BLaER1 treated with 17β-estradiol and CSF1 and Interleukin-3, amounts not matched to agents 10 nM and 100 nM (cell line): ENCODE measurements at regions not wholly inside any gene's neighbourhood (a gene's known extent, or its start where the extent isn't known, plus 50 kb on each side); places are given as distances from the start of the nearest gene placed in this dataset.

Source experiments
- H3K27ac ChIP-seq, 11 experiments: shearing (Covaris generic); formaldehyde crosslinking; 2 replicates each; pipeline ENCODE4 v1.8.1; 2022
- H3K27me3 ChIP-seq, 11 experiments: shearing (Covaris generic); formaldehyde crosslinking; 2 replicates each; pipeline ENCODE4 v1.8.1; 2022
- H3K36me3 ChIP-seq, 11 experiments: shearing (Covaris generic); formaldehyde crosslinking; 2 replicates each; pipeline ENCODE4 v1.8.1; 2022
- H3K4me1 ChIP-seq, 10 experiments: shearing (Covaris generic); formaldehyde crosslinking; 2 replicates each; pipeline ENCODE4 v1.8.1; 2022
- H3K4me2 ChIP-seq, 11 experiments: shearing (Covaris generic); formaldehyde crosslinking; 2 replicates each; pipeline ENCODE4 v1.8.1; 2022
- H3K4me3 ChIP-seq, 10 experiments: shearing (Covaris generic); formaldehyde crosslinking; 2 replicates each; pipeline ENCODE4 v1.8.1; 2022
- H3K9ac ChIP-seq, 11 experiments: shearing (Covaris generic); formaldehyde crosslinking; 2 replicates each; pipeline ENCODE4 v1.8.1; 2022
- H3K9me3 ChIP-seq, 11 experiments: shearing (Covaris generic); formaldehyde crosslinking; replicated peaks in 1 of 11; 2 replicates each; pipeline ENCODE4 v1.8.1; 2022
- H4K20me1 ChIP-seq, 11 experiments: shearing (Covaris generic); formaldehyde crosslinking; 2 replicates each; pipeline ENCODE4 v1.8.1; 2022
- Cebpa-rat ChIP-seq, 11 experiments: shearing (Covaris generic); IDR thresholded peaks; 2 replicates each; pipeline ENCODE4 v1.8.1; 2022

DNA sequence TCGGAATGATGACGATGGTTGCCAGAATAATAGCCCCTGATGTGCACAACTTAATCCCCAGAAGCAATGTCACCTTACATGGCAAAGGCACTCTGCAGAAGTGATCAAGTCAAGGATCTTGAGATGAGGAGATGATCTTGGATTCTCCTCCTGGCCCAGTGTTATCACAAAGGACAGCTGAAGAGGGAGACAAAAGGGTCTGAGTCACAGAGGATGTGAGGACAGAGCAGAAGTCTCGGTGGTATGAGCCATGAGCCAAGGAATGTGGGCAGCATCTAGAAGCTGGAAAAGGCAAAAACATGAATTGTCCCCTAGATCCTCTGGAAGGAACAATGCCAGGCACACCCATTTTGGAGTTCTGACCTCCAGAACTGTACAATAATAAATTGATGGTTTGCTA, 358.5 kb downstream of the MYCN start:
- Histone ChIP-seq H3K4me3 (no peak overlapping the region), H3K36me3 (0 out of 22 replicates have a peak, but pooled peaks cover 0 to 4% (median 0%) of the 10 kb centered on the region in 11 experiments), H3K4me2 (no peak overlapping the region), H3K9me3 (peaks cover 5 to 12% (median 8%) of the 10 kb centered on the region in 11 experiments; a peak in 16 of 22 replicates), H3K27ac (no peak overlapping the region), H4K20me1 (no peaks in the 10 kb centered on the region), H3K27me3 (no peaks in the 10 kb centered on the region), H3K9ac (no peak overlapping the region), H3K4me1 (peaks cover 0 to 9% (median 2%) of the 10 kb centered on the region in 10 experiments; a peak in 5 of 20 replicates)
- no peak for TF ChIP-seq Cebpa-rat (IDR thresholded peaks at IDR 0.05)

DNA sequence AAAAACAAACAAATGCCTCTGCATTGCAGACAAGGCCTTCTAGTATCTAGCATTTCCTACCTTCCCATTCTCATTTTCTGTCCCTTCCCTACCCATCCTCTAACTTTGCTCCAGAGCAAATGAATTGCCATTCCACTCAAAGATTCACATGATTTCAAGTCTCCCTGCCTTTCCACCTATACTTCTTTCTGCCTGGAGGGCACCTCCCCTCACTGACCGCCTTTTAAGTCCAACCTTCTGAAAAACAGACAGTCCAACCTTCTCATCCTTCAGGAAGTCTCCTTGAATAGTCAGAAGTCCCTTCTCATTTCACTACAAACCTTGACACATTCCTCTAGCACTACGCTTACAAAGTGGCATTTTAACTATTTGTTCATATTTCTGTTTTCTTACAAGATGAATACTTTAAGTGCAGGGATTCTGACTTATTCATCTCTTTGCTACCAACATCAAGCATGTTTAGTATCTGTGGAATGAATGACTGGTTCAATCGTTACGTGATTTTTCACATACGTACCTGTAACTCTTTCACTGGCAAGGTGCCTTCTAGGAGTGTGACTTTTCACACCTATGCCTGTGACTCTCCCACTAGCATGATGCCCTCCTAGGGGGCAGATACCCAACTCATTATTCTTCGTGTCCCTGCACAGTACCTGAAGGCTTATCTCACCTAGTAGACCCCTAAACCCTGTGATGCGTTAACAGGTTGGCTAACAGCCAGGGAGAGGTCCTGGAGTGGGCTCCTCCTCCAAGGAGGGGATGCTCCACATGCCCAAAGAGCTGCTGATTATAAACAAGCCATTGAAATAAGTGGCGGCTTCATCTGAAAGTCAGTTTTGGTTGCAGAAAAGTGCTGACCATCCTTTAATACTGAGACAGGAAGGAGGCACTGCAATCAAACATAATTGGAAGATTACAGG, 356.2 kb downstream of the MYCN start:
- Histone ChIP-seq H3K4me2 (no peak overlapping the region), H3K4me1 (no peaks in the 10 kb centered on the region), H3K9ac (no peak overlapping the region), H3K4me3 (no peak overlapping the region), H3K36me3 (0 out of 22 replicates have a peak, but pooled peaks cover 0 to 4% (median 0%) of the 10 kb centered on the region in 11 experiments), H3K9me3 (peaks cover 5 to 12% (median 8%) of the 10 kb centered on the region in 11 experiments; a peak in 16 of 22 replicates), H4K20me1 (no peaks in the 10 kb centered on the region), H3K27ac (no peak overlapping the region), H3K27me3 (no peaks in the 10 kb centered on the region)
- no peak for TF ChIP-seq Cebpa-rat (IDR thresholded peaks at IDR 0.05)

DNA sequence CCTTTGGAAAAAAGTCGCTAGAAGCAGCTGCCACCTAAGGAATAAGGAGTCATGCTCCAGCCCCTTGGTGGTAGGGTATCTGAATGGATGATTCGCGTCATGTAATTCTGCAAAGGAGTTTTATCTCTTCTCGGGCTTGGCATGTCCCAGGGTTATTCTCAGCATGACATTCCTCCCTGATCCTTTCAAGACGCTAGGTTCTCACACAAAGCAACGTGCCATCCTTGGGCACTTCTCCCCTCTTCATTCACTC, 355.6 kb downstream of the MYCN start:
- no peaks in the 10 kb centered on the region for H3K27me3 ChIP-seq
- 0 out of 22 replicates have a peak, but pooled peaks cover 0 to 4% (median 0%) of the 10 kb centered on the region in 11 experiments for H3K36me3 ChIP-seq
- no peak for TF ChIP-seq Cebpa-rat (IDR thresholded peaks at IDR 0.05)
- no peak overlapping the region for H3K9ac ChIP-seq
- no peaks in the 10 kb centered on the region for H4K20me1 ChIP-seq
- H3K27ac ChIP-seq: no peak overlapping the region
- H3K4me1 ChIP-seq: no peaks in the 10 kb centered on the region
- H3K9me3 ChIP-seq: peaks cover 5 to 11% (median 8%) of the 10 kb centered on the region in 11 experiments; a peak in 16 of 22 replicates
- no peak overlapping the region for H3K4me2 ChIP-seq
- no peak overlapping the region for H3K4me3 ChIP-seq

DNA sequence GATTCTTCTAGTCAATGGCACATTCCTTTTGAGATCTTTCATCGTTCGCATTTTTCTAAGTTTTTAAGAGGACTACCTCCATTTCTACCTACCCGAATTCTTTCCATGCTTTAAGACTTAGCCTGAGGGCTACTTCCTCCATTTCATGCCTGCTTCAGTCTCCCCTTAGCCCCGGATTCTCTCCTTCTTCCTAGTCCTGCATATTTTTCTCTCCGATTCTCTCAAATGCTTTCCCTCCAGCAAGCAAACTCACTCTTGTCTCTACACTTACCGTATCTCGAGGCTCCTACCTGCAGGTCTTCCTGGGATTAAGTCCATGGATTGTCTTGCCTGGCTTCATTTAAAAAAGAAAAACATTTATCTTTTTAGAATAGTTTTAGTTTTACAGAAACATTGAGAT, 354.4 kb downstream of the MYCN start:
- H3K9me3 ChIP-seq: peaks cover 0 to 4% (median 0%) of the 10 kb centered on the region in 11 experiments; a peak in 1 of 22 replicates
- TF ChIP-seq Cebpa-rat (IDR thresholded peaks at IDR 0.05): no peak
- H3K4me1 ChIP-seq: no peaks in the 10 kb centered on the region
- H4K20me1 ChIP-seq: no peaks in the 10 kb centered on the region
- H3K9ac ChIP-seq: no peak overlapping the region
- no peaks in the 10 kb centered on the region for H3K27me3 ChIP-seq
- H3K36me3 ChIP-seq: no peaks in the 10 kb centered on the region
- H3K27ac ChIP-seq: no peak overlapping the region
- no peak overlapping the region for H3K4me2 ChIP-seq
- no peak overlapping the region for H3K4me3 ChIP-seq

DNA sequence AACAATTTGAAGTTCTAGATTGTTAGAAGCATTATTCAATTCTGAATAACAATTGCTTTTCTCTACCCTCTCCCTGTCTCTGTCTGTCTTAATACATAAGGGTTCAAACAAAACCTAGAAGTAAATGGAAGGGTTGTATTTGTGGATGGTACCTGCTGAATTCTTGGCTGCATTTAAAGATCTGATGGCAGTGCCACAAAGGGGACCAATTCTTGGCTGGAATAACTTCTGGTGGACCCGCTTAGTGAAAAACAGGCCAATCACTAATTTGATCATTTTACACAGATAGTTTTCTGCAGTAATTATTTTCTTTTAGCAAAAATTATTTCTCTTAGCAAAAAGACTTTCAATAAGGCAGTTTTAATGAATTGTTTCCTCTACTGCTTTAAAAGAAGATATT, 353.5 kb downstream of the MYCN start:
- Histone ChIP-seq H3K9me3 (0 out of 22 replicates have a peak, but pooled peaks cover 0 to 1% (median 0%) of the 10 kb centered on the region in 11 experiments), H3K27ac (no peak overlapping the region), H3K4me2 (no peak overlapping the region), H3K4me1 (no peaks in the 10 kb centered on the region), H3K9ac (no peak overlapping the region), H3K27me3 (no peaks in the 10 kb centered on the region), H4K20me1 (no peaks in the 10 kb centered on the region), H3K4me3 (no peak overlapping the region), H3K36me3 (no peaks in the 10 kb centered on the region)
- TF ChIP-seq Cebpa-rat (IDR thresholded peaks at IDR 0.05): no peak

DNA sequence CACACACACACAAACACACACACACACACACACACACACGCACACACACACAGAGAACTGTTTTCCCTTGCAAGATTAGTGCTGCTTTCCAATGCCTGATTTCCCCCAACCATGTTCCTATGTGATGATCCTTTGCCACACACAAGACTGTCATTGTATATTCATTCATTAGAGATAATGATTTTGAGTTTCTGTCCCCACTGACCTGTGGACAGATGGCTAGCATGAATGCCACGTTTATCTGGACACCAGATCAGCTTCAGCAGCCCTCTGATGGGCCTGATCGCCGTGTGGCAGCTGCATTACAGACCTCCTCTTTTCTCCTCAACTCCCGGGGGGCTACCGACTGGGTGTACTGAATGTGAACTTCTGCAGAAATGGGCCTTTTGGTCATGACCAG, 353.0 kb downstream of the MYCN start:
- no peak overlapping the region for H3K4me2 ChIP-seq
- H3K9me3 ChIP-seq: no peaks in the 10 kb centered on the region
- no peaks in the 10 kb centered on the region for H3K4me1 ChIP-seq
- no peaks in the 10 kb centered on the region for H4K20me1 ChIP-seq
- H3K27me3 ChIP-seq: no peaks in the 10 kb centered on the region
- no peak overlapping the region for H3K4me3 ChIP-seq
- TF ChIP-seq Cebpa-rat (IDR thresholded peaks at IDR 0.05): no peak
- H3K9ac ChIP-seq: no peak overlapping the region
- no peaks in the 10 kb centered on the region for H3K36me3 ChIP-seq
- H3K27ac ChIP-seq: no peak overlapping the region

DNA sequence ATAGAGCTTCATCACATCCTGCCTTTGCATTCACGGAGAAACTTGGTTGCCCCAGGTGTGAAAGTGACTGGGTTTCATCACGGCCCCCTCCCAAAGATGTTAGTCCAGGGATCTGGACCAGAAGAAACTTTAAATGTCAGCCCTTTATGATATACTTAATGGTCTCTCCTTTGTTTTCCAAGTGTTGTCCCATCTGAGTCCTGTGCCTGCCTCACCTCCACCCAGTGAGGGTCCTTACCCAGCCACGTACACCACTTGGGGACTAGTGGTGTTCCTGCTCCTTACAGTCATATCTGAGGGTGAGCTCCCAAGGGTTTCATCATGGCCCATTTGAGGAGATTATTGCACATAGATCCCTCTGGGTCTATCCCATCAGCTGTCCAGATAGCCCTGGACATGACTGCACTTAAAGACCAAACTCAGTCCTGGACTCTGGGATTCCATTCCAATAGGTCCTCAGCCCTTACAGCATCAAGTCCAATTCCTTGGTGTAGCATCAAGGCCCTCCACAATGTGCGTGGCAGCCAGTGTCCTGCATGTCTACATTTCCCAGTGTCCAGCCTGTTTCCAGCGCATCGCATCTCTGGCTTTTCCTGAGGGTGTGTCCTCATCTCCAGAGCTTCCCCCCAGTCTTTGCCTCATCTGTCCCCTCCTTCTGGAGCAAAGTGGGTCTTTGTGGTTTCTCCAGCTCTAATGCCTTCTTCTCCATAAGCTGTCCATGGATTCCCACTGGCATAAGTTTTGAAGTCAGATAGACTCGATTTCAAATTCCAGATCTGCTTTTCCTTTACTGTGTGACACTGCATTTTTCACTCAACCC, 351.6 kb downstream of the MYCN start:
- no peaks in the 10 kb centered on the region for H3K4me1 ChIP-seq
- H3K9me3 ChIP-seq: no peaks in the 10 kb centered on the region
- no peak overlapping the region for H3K9ac ChIP-seq
- H3K27ac ChIP-seq: no peak overlapping the region
- no peaks in the 10 kb centered on the region for H3K36me3 ChIP-seq
- no peaks in the 10 kb centered on the region for H4K20me1 ChIP-seq
- H3K4me3 ChIP-seq: no peak overlapping the region
- no peak for TF ChIP-seq Cebpa-rat (IDR thresholded peaks at IDR 0.05)
- no peaks in the 10 kb centered on the region for H3K27me3 ChIP-seq
- no peak overlapping the region for H3K4me2 ChIP-seq

DNA sequence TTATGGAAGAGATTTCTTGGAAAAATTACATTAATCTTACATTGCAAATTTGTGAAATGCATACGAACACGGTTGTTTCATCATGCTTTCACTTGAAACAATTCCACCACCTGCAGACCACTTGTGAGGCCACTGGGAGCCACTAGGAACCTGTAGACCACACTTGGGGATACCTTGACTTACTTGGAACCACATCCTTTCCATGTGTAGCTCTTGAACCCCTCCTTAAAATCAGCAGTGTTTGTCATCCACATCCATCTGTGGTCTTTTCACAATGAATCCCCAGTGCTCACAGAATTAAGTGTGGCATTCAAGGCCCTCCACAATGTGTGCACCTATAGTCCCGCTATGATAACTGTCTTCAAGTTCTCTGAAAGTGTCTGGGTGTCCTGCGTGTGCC, 350.9 kb downstream of the MYCN start:
- H3K4me2 ChIP-seq: no peak overlapping the region
- no peaks in the 10 kb centered on the region for H3K36me3 ChIP-seq
- no peak overlapping the region for H3K9ac ChIP-seq
- no peaks in the 10 kb centered on the region for H3K27me3 ChIP-seq
- TF ChIP-seq Cebpa-rat (IDR thresholded peaks at IDR 0.05): no peak
- no peaks in the 10 kb centered on the region for H3K9me3 ChIP-seq
- H3K27ac ChIP-seq: no peak overlapping the region
- no peaks in the 10 kb centered on the region for H4K20me1 ChIP-seq
- peaks cover 0 to 5% (median 0%) of the 10 kb centered on the region in 10 experiments; a peak in 4 of 20 replicates for H3K4me1 ChIP-seq
- no peak overlapping the region for H3K4me3 ChIP-seq

DNA sequence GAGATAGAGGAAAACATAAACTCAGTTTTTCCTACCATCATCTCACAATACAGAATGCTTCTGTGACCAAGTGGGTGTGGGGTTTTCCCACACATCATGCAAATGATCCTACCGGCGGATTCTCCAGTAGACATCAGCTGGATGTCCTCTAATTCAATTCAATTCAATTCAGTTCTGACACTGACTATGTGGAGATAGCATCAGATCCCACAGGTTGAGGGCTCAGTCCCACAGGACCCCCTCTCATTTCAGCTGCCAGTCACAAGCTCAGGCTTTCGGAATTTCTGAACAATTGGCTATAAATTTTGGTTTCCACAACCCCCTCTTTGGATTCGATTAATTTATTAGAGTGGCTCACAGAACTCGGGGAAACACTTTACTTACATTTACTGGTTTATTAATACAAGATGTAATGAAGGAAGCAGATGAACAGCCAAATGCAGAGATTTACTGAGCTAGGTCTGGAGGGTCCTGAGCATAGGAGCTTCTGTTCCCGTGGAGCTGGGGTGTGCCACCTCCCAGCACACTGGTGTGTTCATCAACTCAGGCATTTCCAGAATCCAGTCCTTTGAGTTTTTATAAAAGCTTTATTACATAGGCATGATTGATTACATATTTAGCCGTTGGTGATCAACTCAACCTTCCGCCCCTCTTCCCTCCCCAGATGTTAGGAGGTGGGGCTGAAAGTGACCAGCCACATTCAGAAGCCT, 350.1 kb downstream of the MYCN start:
- no peak for TF ChIP-seq Cebpa-rat (IDR thresholded peaks at IDR 0.05)
- Histone ChIP-seq H4K20me1 (no peaks in the 10 kb centered on the region), H3K4me1 (peaks cover 0 to 9% (median 0%) of the 10 kb centered on the region in 10 experiments; a peak in 4 of 20 replicates), H3K9ac (no peak overlapping the region), H3K27me3 (no peaks in the 10 kb centered on the region), H3K27ac (no peak overlapping the region), H3K4me3 (no peak overlapping the region), H3K9me3 (no peaks in the 10 kb centered on the region), H3K4me2 (no peak overlapping the region), H3K36me3 (no peaks in the 10 kb centered on the region)
